OCI-LY1 (cell line): ENCODE measurements at regions not wholly inside any gene's neighbourhood (a gene's known extent, or its start where the extent isn't known, plus 50 kb on each side); places are given as distances from the start of the nearest gene placed in this dataset.

Experiments used
- H2AFZ ChIP-seq: fragments of 200-600 bp; sonication (generic), shearing (Covaris generic); 2 replicates; pipeline ENCODE4 v1.6.0; 2014; ENCODE audit warnings: antibody characterized with exemption, mild to moderate bottlenecking, low read length
- H3F3A ChIP-seq: fragments of 200-600 bp; sonication (generic), shearing (Covaris generic); 2 replicates; pipeline ENCODE4 v1.6.0; 2014; ENCODE audit warnings: mild to moderate bottlenecking, antibody characterized with exemption, low read length, moderate library complexity; ENCODE audit not compliant: insufficient read depth
- H3K27ac ChIP-seq: fragments of 200-600 bp; sonication (generic); 2 replicates; pipeline ENCODE4 v1.5.1; 2014; ENCODE audit warnings: low read length, mixed run types, mild to moderate bottlenecking, low read depth; ENCODE audit not compliant: poor library complexity, severe bottlenecking
- H3K27me3 ChIP-seq: fragments of 200-600 bp; sonication (generic); 2 replicates; pipeline ENCODE4 v1.6.0; 2014; ENCODE audit warnings: antibody characterized with exemption, mild to moderate bottlenecking, low read length, moderate library complexity; ENCODE audit not compliant: insufficient read depth
- H3K36me3 ChIP-seq: fragments of 200-600 bp; sonication (generic); 2 replicates; pipeline ENCODE4 v1.6.1; 2014; ENCODE audit warnings: mild to moderate bottlenecking, antibody characterized with exemption, low read length, moderate library complexity, mixed read lengths; ENCODE audit not compliant: insufficient read depth
- H3K4me1 ChIP-seq: fragments of 200-600 bp; sonication (generic); 2 replicates; pipeline ENCODE4 v1.5.1; 2014; ENCODE audit warnings: mild to moderate bottlenecking, low read length, moderate library complexity; ENCODE audit not compliant: insufficient read depth, severe bottlenecking
- H3K4me2 ChIP-seq: fragments of 200-600 bp; sonication (generic), shearing (Covaris generic); 2 replicates; pipeline ENCODE4 v1.6.1; 2014; ENCODE audit warnings: low read length
- H3K4me3 ChIP-seq: fragments of 200-600 bp; sonication (generic); 2 replicates; pipeline ENCODE4 v1.5.1; 2014; ENCODE audit warnings: low read length, low read depth, mild to moderate bottlenecking, mixed read lengths; ENCODE audit not compliant: poor library complexity, severe bottlenecking
- H3K79me2 ChIP-seq: fragments of 200-600 bp; shearing (Covaris generic); 2 replicates; pipeline ENCODE4 v1.6.1; 2016; ENCODE audit warnings: mixed run types, low read length, mixed read lengths; ENCODE audit not compliant: insufficient read depth
- H3K9ac ChIP-seq: fragments of 200-600 bp; sonication (generic), shearing (Covaris generic); 2 replicates; pipeline ENCODE4 v1.6.1; 2014; ENCODE audit warnings: mild to moderate bottlenecking, low read length, mixed read lengths
- H3K9me2 ChIP-seq: fragments of 200-600 bp; sonication (generic), shearing (Covaris generic); 2 replicates; pipeline ENCODE4 v1.6.1; 2014; ENCODE audit warnings: low read depth, mild to moderate bottlenecking, low read length, mixed read lengths
- H3K9me3 ChIP-seq: fragments of 200-600 bp; shearing (Covaris generic); 2 replicates; pipeline ENCODE4 v1.6.1; 2014; ENCODE audit warnings: low read length, mixed read lengths
- H4K20me1 ChIP-seq: fragments of 200-600 bp; sonication (generic), shearing (Covaris generic); 2 replicates; pipeline ENCODE4 v1.6.0; 2016; ENCODE audit warnings: mild to moderate bottlenecking, low read length; ENCODE audit not compliant: insufficient read depth
- EZH2 ChIP-seq: fragments of 200-600 bp; sonication (generic), shearing (Covaris generic); IDR thresholded peaks from 2 replicates; pipeline ENCODE4 v1.8.0; 2017; ENCODE audit warnings: borderline replicate concordance, mixed run types, mild to moderate bottlenecking, antibody characterized with exemption, low read length, moderate library complexity, mixed read lengths
- TF ChIP-seq, protein P1 (sequence below): fragments of 200-600 bp; sonication (generic), shearing (Covaris generic); IDR thresholded peaks from 2 replicates; pipeline ENCODE4 v1.5.1; 2017; ENCODE audit warnings: mild to moderate bottlenecking, antibody characterized with exemption, low read length, moderate library complexity, mixed read lengths

DNA sequence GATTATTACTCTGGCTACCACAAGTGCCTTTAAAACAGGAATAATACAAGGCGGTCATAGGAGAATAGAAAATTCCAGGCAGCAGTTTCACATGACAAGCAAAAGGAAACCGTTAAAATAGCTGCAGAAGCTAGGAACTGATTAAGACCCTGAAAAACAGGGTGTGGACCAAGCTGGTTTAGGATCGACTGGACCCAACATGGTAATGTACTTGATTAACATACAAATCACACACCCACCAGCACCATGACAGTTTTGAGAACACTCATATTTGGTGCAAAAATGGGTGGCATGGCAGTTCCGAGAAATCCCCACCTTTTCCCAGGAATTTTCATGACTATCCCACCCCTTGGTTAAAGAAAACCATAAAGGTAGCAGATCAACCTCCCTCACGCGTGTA is 51.9 kb upstream of the TMEM163 start:
- Histone ChIP-seq H3K4me2 (no peak overlapping the region), H3K9ac (no peak overlapping the region), H3K36me3 (no peaks in the 10 kb centered on the region), H3K4me3 (no peak overlapping the region), H3K27ac (no peak overlapping the region), H3F3A (no peaks in the 10 kb centered on the region), H3K9me3 (no peaks in the 10 kb centered on the region), H3K9me2 (no peaks in the 10 kb centered on the region), H3K79me2 (no peaks in the 10 kb centered on the region), H3K27me3 (no peaks in the 10 kb centered on the region), H4K20me1 (no peaks in the 10 kb centered on the region), H3K4me1 (no peaks in the 10 kb centered on the region), H2AFZ (no peak overlapping the region)
- TF ChIP-seq, protein P1, sequence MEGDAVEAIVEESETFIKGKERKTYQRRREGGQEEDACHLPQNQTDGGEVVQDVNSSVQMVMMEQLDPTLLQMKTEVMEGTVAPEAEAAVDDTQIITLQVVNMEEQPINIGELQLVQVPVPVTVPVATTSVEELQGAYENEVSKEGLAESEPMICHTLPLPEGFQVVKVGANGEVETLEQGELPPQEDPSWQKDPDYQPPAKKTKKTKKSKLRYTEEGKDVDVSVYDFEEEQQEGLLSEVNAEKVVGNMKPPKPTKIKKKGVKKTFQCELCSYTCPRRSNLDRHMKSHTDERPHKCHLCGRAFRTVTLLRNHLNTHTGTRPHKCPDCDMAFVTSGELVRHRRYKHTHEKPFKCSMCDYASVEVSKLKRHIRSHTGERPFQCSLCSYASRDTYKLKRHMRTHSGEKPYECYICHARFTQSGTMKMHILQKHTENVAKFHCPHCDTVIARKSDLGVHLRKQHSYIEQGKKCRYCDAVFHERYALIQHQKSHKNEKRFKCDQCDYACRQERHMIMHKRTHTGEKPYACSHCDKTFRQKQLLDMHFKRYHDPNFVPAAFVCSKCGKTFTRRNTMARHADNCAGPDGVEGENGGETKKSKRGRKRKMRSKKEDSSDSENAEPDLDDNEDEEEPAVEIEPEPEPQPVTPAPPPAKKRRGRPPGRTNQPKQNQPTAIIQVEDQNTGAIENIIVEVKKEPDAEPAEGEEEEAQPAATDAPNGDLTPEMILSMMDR: no peak

DNA sequence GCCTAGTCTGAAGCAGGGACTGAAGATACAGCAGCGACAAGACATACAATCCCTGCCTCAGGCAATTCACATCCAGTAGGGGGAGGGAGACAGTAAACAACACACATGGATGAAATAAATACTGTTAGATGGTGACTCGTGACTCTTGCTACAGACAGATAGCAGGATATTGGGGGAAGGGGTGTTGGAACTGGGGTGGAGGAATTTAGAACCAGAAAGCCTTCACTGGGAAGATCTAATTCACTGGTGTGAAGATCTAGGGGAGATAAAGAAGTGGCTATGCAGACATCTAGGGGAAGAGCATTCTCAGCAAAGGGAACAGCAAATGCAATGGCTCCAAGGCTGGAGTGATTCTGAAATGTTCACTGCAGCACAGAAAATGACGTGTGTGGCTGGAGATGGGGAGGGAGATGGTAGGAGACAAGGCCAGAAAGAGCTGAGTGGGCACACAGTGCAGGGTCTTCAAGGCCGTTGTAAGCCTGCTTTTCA is 52.6 kb upstream of the TMEM163 start:
- H3K4me1 ChIP-seq: no peaks in the 10 kb centered on the region
- H2AFZ ChIP-seq: no peak overlapping the region
- TF ChIP-seq, protein P1: no peak
- TF ChIP-seq EZH2: no peak
- H3K9me2 ChIP-seq: no peaks in the 10 kb centered on the region
- no peak overlapping the region for H3K27ac ChIP-seq
- H4K20me1 ChIP-seq: no peaks in the 10 kb centered on the region
- no peaks in the 10 kb centered on the region for H3K79me2 ChIP-seq
- H3K36me3 ChIP-seq: no peaks in the 10 kb centered on the region
- no peaks in the 10 kb centered on the region for H3K9me3 ChIP-seq
- H3K4me3 ChIP-seq: no peak overlapping the region
- no peaks in the 10 kb centered on the region for H3F3A ChIP-seq
- H3K27me3 ChIP-seq: no peaks in the 10 kb centered on the region
- no peak overlapping the region for H3K9ac ChIP-seq
- no peak overlapping the region for H3K4me2 ChIP-seq

DNA sequence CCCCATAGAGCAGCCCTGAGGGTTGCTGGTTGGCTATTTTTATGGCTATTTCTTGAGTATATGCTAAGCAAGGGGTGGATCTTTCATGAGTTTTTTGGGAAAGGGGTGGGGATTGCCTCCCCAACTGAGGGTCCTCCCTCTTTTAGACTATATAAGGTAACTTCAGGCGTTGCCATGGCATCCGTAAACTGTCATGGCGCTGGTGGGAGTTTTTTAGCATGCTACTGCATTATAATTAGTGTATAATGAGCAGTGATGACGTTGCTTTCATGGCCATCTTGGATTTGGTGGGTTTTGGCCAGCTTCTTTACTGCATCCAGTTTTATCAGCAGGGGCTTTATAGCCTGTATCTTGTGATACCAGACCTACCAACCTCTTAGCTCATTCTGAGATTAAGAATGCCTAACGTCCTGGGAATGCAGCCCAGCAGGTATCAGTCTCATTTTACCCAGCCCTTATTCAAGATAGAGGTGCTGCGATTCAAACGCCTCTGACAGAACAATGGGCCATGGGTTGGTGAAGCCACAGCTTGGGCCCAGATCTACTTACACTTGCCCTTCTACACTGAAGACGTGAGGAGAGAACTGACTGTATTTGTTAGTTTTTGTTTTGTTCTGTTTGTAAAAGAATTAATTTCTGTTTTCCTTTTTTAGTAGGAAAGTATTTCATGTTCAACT is 53.8 kb upstream of the TMEM163 start:
- Histone ChIP-seq H3K79me2 (no peaks in the 10 kb centered on the region), H3K4me2 (no peak overlapping the region), H3K9me3 (no peaks in the 10 kb centered on the region), H3K9me2 (no peaks in the 10 kb centered on the region), H4K20me1 (no peaks in the 10 kb centered on the region), H3K27me3 (no peaks in the 10 kb centered on the region), H3K36me3 (no peaks in the 10 kb centered on the region), H3K27ac (no peak overlapping the region), H3K4me1 (no peaks in the 10 kb centered on the region), H2AFZ (no peak overlapping the region), H3K4me3 (no peak overlapping the region), H3K9ac (no peak overlapping the region), H3F3A (no peaks in the 10 kb centered on the region)
- TF ChIP-seq, protein P1: no peak
- TF ChIP-seq EZH2: no peak
